ENCODE measurements at regions not wholly inside any gene's neighbourhood (a gene's known extent, or its start where the extent isn't known, plus 50 kb on each side); places are given as distances from the start of the nearest gene placed in this dataset.

DNA sequence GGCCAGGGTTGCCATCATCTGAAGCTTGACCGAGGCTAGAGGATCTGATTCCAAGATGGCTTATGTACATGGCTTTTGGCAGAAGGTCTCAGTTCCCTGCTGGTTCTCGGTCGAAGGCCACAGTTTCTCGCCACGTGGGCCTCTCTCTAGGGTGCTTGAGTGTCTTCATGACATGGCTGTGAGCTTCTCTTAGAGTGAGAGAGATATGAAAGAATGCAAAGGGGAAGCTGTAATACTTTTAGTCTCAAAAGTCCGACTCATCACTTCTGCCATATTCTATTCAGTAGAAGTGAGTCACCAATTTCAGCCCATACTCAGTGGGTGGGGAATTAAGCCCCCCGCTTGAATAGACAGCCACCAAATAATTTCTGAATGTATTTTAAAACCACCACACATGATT is 94.2 kb downstream of the UTRN start:
- TF ChIP-seq CTCF (IDR thresholded peaks at IDR 0.05) (no peak), POLR2A (IDR thresholded peaks at IDR 0.05) (no peak), POLR2AphosphoS5 (IDR thresholded peaks at IDR 0.05) (no peak), EP300 (IDR thresholded peaks at IDR 0.05) (no peak)

All from suprapubic skin (tissue), 4 donors.